Fibroblast of lung (primary cell): ENCODE measurements at regions not wholly inside any gene's neighbourhood (a gene's known extent, or its start where the extent isn't known, plus 50 kb on each side); places are given as distances from the start of the nearest gene placed in this dataset.

Experiments used
- DNase-seq, 2 donors: peaks; one replicate each; pipeline versions ENCODE4 v3.0.0 to v3.0.0-alpha.2; 2010; ENCODE audit warnings: low read depth in 2 of 2
- H2AFZ ChIP-seq: 2 replicates; pipeline ENCODE4 v1.5.1; 2012; ENCODE audit warnings: low read length, control low read depth, inconsistent platforms
- H3K27ac ChIP-seq: 2 replicates; pipeline ENCODE4 v1.5.1; 2011; ENCODE audit warnings: low read length, control low read depth; ENCODE audit not compliant: insufficient read depth
- H3K27me3 ChIP-seq: 2 replicates; pipeline ENCODE4 v1.5.1; 2011; ENCODE audit warnings: mild to moderate bottlenecking, low read length; ENCODE audit not compliant: control insufficient read depth, insufficient read depth
- H3K36me3 ChIP-seq: 2 replicates; pipeline ENCODE4 v1.5.1; 2011; ENCODE audit warnings: low read length; ENCODE audit not compliant: control insufficient read depth, insufficient read depth
- H3K4me1 ChIP-seq: 2 replicates; pipeline ENCODE4 v1.5.1; 2011; ENCODE audit warnings: low read length; ENCODE audit not compliant: control insufficient read depth, insufficient read depth; ENCODE audit errors: extremely low read depth
- H3K4me2 ChIP-seq: 2 replicates; pipeline ENCODE4 v1.5.1; 2011; ENCODE audit warnings: low read length, control low read depth; ENCODE audit not compliant: insufficient read depth; ENCODE audit errors: extremely low read depth
- H3K4me3 ChIP-seq, 4 experiments: fragments of 200-600 bp in 1 of 4; sonication (generic) in 1 of 4; replicated peaks in 1 of 4; 2 replicates each; pipeline ENCODE4 v1.5.1; 2011 to 2016; ENCODE audit warnings: low read length in 4 of 4, low read depth in 3 of 4, mild to moderate bottlenecking in 3 of 4, control low read depth in 2 of 4, inconsistent platforms in 1 of 4, mixed read lengths in 1 of 4; ENCODE audit not compliant: insufficient read depth in 1 of 4; ENCODE audit errors: control extremely low read depth in 1 of 4
- H3K79me2 ChIP-seq: 2 replicates; pipeline ENCODE4 v1.5.1; 2012; ENCODE audit warnings: mild to moderate bottlenecking, low read length, inconsistent platforms; ENCODE audit not compliant: control insufficient read depth, insufficient read depth
- H3K9ac ChIP-seq: 2 replicates; pipeline ENCODE4 v1.5.1; 2011; ENCODE audit warnings: mild to moderate bottlenecking, low read length, control low read depth; ENCODE audit not compliant: insufficient read depth
- H3K9me3 ChIP-seq: 2 replicates; pipeline ENCODE4 v1.5.1; 2012; ENCODE audit warnings: low read depth, low read length; ENCODE audit not compliant: control insufficient read depth, insufficient read depth
- H4K20me1 ChIP-seq: 2 replicates; pipeline ENCODE4 v1.5.1; 2011; ENCODE audit warnings: low read length; ENCODE audit not compliant: control insufficient read depth, insufficient read depth; ENCODE audit errors: extremely low read depth
- EZH2 ChIP-seq: IDR thresholded peaks from 2 replicates; pipeline ENCODE4 v1.5.1; 2012; ENCODE audit warnings: low read length, control low read depth, mild to moderate bottlenecking; ENCODE audit errors: missing control alignments
- TF ChIP-seq, protein P1 (sequence below), 2 donors: IDR thresholded peaks in 1 of 2; conservative IDR thresholded peaks in 1 of 2; 1 replicate in 1 of 2; 2 replicates in 1 of 2; pipeline ENCODE4 v1.5.1; 2011 to 2012; ENCODE audit warnings: low read length in 2 of 2, control low read depth in 1 of 2, inconsistent platforms in 1 of 2, low read depth in 1 of 2, mild to moderate bottlenecking in 1 of 2

DNA sequence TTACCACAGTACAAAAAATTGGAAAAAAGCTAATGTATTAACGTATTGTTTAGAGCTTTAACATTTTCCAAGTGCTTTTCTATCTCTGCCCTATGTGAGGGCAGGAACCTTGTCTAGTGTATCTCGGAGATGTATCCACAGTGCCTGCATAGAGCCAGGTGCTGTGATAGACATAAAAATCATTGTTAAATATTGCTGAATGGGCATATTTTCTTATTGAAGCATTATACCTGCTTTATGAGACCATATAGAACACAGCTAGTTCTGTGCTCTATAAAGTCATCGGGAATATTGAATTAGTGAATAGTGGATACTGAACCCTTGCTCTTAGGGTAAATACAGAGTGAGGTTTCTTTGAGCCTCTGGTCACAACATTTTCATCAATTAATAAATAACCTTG is 163.0 kb downstream of the RNF144B start:
- Histone ChIP-seq H3K9ac (no peak overlapping the region), H2AFZ (no peak overlapping the region), H3K4me3 (no peak overlapping the region), H3K36me3 (no peaks in the 10 kb centered on the region), H4K20me1 (no peaks in the 10 kb centered on the region), H3K9me3 (no peaks in the 10 kb centered on the region), H3K79me2 (no peaks in the 10 kb centered on the region), H3K27me3 (no peaks in the 10 kb centered on the region), H3K4me1 (no peaks in the 10 kb centered on the region), H3K27ac (no peak overlapping the region), H3K4me2 (no peak overlapping the region)
- TF ChIP-seq, protein P1, sequence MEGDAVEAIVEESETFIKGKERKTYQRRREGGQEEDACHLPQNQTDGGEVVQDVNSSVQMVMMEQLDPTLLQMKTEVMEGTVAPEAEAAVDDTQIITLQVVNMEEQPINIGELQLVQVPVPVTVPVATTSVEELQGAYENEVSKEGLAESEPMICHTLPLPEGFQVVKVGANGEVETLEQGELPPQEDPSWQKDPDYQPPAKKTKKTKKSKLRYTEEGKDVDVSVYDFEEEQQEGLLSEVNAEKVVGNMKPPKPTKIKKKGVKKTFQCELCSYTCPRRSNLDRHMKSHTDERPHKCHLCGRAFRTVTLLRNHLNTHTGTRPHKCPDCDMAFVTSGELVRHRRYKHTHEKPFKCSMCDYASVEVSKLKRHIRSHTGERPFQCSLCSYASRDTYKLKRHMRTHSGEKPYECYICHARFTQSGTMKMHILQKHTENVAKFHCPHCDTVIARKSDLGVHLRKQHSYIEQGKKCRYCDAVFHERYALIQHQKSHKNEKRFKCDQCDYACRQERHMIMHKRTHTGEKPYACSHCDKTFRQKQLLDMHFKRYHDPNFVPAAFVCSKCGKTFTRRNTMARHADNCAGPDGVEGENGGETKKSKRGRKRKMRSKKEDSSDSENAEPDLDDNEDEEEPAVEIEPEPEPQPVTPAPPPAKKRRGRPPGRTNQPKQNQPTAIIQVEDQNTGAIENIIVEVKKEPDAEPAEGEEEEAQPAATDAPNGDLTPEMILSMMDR (conservative IDR thresholded peaks at IDR 0.05 in 1 of 2, IDR thresholded peaks at IDR 0.05 in 1 of 2; ENCODE audit: low read depth in 1 of 2, low read length in 2 of 2) = no peak
- no peak for TF ChIP-seq EZH2
- DNase-seq = no peak

DNA sequence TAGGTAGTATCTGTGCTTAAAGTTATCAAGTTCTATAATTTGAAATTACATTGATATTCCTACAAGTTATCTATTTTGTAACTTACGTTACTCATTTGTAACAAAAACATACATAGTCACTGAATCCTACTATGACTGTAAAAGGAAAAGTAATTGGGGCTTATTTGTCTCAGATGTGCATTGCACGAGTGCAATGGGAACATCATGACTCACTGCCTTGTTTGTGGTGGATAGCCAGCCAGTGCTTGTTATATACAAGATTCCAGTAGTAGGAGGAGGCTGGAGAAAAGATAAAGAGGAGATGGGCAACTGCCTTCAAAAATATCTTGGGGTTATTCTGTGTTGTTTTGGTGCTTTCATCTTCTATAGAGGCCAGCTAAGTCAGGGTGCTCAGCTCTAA is 164.1 kb downstream of the RNF144B start:
- peak; percentile 53 to 73 for DNase-seq
- Histone ChIP-seq H3K4me2 (peak overlapping the region; percentile 35), H2AFZ (no peak overlapping the region), H3K79me2 (no peaks in the 10 kb centered on the region), H3K27ac (no peak overlapping the region), H3K4me1 (no peaks in the 10 kb centered on the region), H3K27me3 (no peaks in the 10 kb centered on the region), H4K20me1 (no peaks in the 10 kb centered on the region), H3K4me3 (no peak overlapping the region), H3K36me3 (no peaks in the 10 kb centered on the region), H3K9ac (no peak overlapping the region), H3K9me3 (no peaks in the 10 kb centered on the region)
- TF ChIP-seq, protein P1 (conservative IDR thresholded peaks at IDR 0.05 in 1 of 2, IDR thresholded peaks at IDR 0.05 in 1 of 2; ENCODE audit: low read depth in 1 of 2, low read length in 2 of 2) = no peak

DNA sequence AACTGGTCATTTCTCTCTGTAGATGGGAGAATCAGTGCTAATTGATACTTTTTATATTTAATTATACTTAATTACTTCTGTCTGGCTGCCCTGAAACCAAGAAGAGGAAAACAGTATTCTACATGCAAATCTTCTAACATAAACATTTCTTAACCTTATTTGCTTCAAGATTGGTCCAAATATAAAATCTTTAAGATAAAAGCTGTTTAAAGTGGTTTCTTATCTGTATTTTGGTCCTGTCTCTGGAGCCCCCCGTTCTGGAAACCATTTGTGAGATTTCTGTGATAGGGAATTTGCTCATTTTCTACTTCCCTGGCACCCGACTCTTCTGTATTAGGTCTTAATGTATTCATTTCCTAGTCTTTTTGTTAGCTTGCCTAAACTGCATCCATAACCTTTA is 168.6 kb downstream of the RNF144B start:
- Histone ChIP-seq H3K9ac (no peak overlapping the region), H3K9me3 (no peaks in the 10 kb centered on the region), H3K4me1 (no peaks in the 10 kb centered on the region), H4K20me1 (no peaks in the 10 kb centered on the region), H3K4me2 (no peak overlapping the region), H3K79me2 (no peaks in the 10 kb centered on the region), H3K27ac (no peak overlapping the region), H3K27me3 (no peaks in the 10 kb centered on the region), H3K4me3 (no peak overlapping the region), H2AFZ (no peak overlapping the region), H3K36me3 (no peaks in the 10 kb centered on the region)
- TF ChIP-seq, protein P1 (conservative IDR thresholded peaks at IDR 0.05 in 1 of 2, IDR thresholded peaks at IDR 0.05 in 1 of 2; ENCODE audit: low read depth in 1 of 2, low read length in 2 of 2) = no peak
- no peak for TF ChIP-seq EZH2
- no peak for DNase-seq
